H1 (cell line): ENCODE measurements at regions not wholly inside any gene's neighbourhood (a gene's known extent, or its start where the extent isn't known, plus 50 kb on each side); places are given as distances from the start of the nearest gene placed in this dataset.

ENCODE experiments used
- ATF2 ChIP-seq: IDR thresholded peaks from 2 replicates; pipeline ENCODE4 v1.6.1; 2012; ENCODE audit warnings: low read length, inconsistent platforms
- ATF3 ChIP-seq: IDR thresholded peaks from 2 replicates; pipeline ENCODE4 v1.6.1; 2011; ENCODE audit warnings: low read depth, mild to moderate bottlenecking, low read length; ENCODE audit not compliant: insufficient read depth
- CHD7 ChIP-seq: fragments of 300-600 bp; sonication (generic); IDR thresholded peaks from 2 replicates; pipeline ENCODE4 v1.7.1; 2012; ENCODE audit warnings: low read length, moderate library complexity, mild to moderate bottlenecking, inconsistent platforms; ENCODE audit not compliant: insufficient replicate concordance
- GABPA ChIP-seq: IDR thresholded peaks from 2 replicates; pipeline ENCODE4 v1.6.1; 2011; ENCODE audit warnings: mild to moderate bottlenecking, low read length, moderate library complexity, borderline replicate concordance; ENCODE audit not compliant: insufficient read depth
- MAX ChIP-seq: IDR thresholded peaks from 2 replicates; pipeline ENCODE4 v1.6.1; 2012; ENCODE audit warnings: inconsistent platforms
- POU5F1 ChIP-seq: IDR thresholded peaks from 2 replicates; pipeline ENCODE4 v1.6.1; 2011; ENCODE audit warnings: low read depth, mild to moderate bottlenecking, low read length, moderate library complexity
- RXRA ChIP-seq: IDR thresholded peaks from 2 replicates; pipeline ENCODE4 v1.6.1; 2011; ENCODE audit warnings: low read depth, mild to moderate bottlenecking, low read length, moderate library complexity; ENCODE audit not compliant: insufficient read depth
- SP2 ChIP-seq: IDR thresholded peaks from 2 replicates; pipeline ENCODE4 v1.6.1; 2012; ENCODE audit warnings: mild to moderate bottlenecking, low read length, inconsistent platforms
- TCF12 ChIP-seq: IDR thresholded peaks from 2 replicates; pipeline ENCODE4 v1.6.1; 2011; ENCODE audit warnings: low read depth, mild to moderate bottlenecking, low read length

- TF ChIP-seq CHD7 (no peak), MAX (no peak), ATF2 (no peak), GABPA (no peak), POU5F1 (no peak), SP2 (no peak), TCF12 (no peak), ATF3 (no peak), RXRA (no peak)
Observed at GRCh38 chr3:144638009-144638408, 666.4 kb downstream of the DIPK2A start (continued).
